Activated T-cell treated with anti-CD3 and anti-CD28 coated beads, Interleukin-2, amount 50 U/mL, for 4 hours (primary cell): ENCODE measurements at regions not wholly inside any gene's neighbourhood (a gene's known extent, or its start where the extent isn't known, plus 50 kb on each side); places are given as distances from the start of the nearest gene placed in this dataset.
"Not testable (repeated sequence)": the region's sequence is repeated elsewhere in the genome, so short reads cannot be mapped to it uniquely, and the experiment has no call there.

ENCODE experiments used
- ATAC-seq, 2 donors: fragments of 200-7000 bp; cut with Tn5 transposase; one replicate each; pipeline ENCODE4 v1.10.0; 2021
- DNase-seq: peaks from one replicate; pipeline ENCODE4 v3.0.0-alpha.2; 2020
- H3K27me3 Mint-ChIP-seq: one replicate; pipeline ENCODE4 v1.8.0; 2021; ENCODE audit warnings: low read depth, mixed read lengths
- H3K36me3 Mint-ChIP-seq: one replicate; pipeline ENCODE4 v1.8.0; 2022; ENCODE audit warnings: mixed read lengths; ENCODE audit not compliant: insufficient read depth
- H3K4me1 Mint-ChIP-seq: one replicate; pipeline ENCODE4 v1.8.0; 2021; ENCODE audit warnings: low read depth, mixed read lengths
- H3K4me3 Mint-ChIP-seq: one replicate; pipeline ENCODE4 v1.8.0; 2021; ENCODE audit warnings: mild to moderate bottlenecking, moderate library complexity, mixed read lengths
- H3K9me3 Mint-ChIP-seq: one replicate; pipeline ENCODE4 v1.8.0; 2021; ENCODE audit warnings: mixed read lengths

GRCh38 chr20:22836877-22837276 lies 198.2 kb upstream of the SSTR4 start:
- no peak for DNase-seq
- H3K4me1 Mint-ChIP-seq, result no peaks in the 10 kb centered on the region
- no peaks in the 10 kb centered on the region for H3K9me3 Mint-ChIP-seq
- H3K27me3 Mint-ChIP-seq, result no peaks in the 10 kb centered on the region
- H3K4me3 Mint-ChIP-seq, result no peak overlapping the region
- ATAC-seq, result no peak
- H3K36me3 Mint-ChIP-seq, result no peaks in the 10 kb centered on the region

GRCh38 chr20:22838001-22838400 lies 197.1 kb upstream of the SSTR4 start:
- no peaks in the 10 kb centered on the region for H3K27me3 Mint-ChIP-seq
- ATAC-seq (no peak), DNase-seq (no peak)
- no peaks in the 10 kb centered on the region for H3K4me1 Mint-ChIP-seq
- no peak overlapping the region for H3K4me3 Mint-ChIP-seq
- H3K9me3 Mint-ChIP-seq, result no peaks in the 10 kb centered on the region
- no peaks in the 10 kb centered on the region for H3K36me3 Mint-ChIP-seq

- Mint-ChIP-seq H3K36me3 (no peaks in the 10 kb centered on the region), H3K4me3 (no peak overlapping the region), H3K9me3 (no peaks in the 10 kb centered on the region), H3K27me3 (no peaks in the 10 kb centered on the region), H3K4me1 (no peaks in the 10 kb centered on the region)
- DNase-seq (no peak), ATAC-seq (no peak)
These were observed 193.3 kb upstream of the SSTR4 start for GRCh38 chr20:22841846-22842245.

- peaks cover 3% of the 10 kb centered on the region for H3K9me3 Mint-ChIP-seq
- H3K27me3 Mint-ChIP-seq, result no peaks in the 10 kb centered on the region
- H3K4me1 Mint-ChIP-seq, result no peaks in the 10 kb centered on the region
- ATAC-seq, result no peak
- DNase-seq, result no peak
- H3K4me3 Mint-ChIP-seq, result no peak overlapping the region
- H3K36me3 Mint-ChIP-seq, result no peaks in the 10 kb centered on the region
These were observed 192.3 kb upstream of the SSTR4 start for GRCh38 chr20:22842793-22843192.

- DNase-seq (no peak), ATAC-seq (no peak)
- Mint-ChIP-seq H3K36me3 (no peaks in the 10 kb centered on the region), H3K4me3 (no peak overlapping the region), H3K27me3 (no peaks in the 10 kb centered on the region), H3K9me3 (peaks cover 7% of the 10 kb centered on the region), H3K4me1 (no peaks in the 10 kb centered on the region)
These were observed 190.2 kb upstream of the SSTR4 start for GRCh38 chr20:22844959-22845358.

GRCh38 chr20:22846863-22847262 lies 188.2 kb upstream of the SSTR4 start:
- DNase-seq (no peak), ATAC-seq (no peak)
- Mint-ChIP-seq H3K36me3 (no peaks in the 10 kb centered on the region), H3K27me3 (peaks cover 3% of the 10 kb centered on the region), H3K4me1 (no peaks in the 10 kb centered on the region), H3K9me3 (peaks cover 7% of the 10 kb centered on the region), H3K4me3 (no peak overlapping the region)

GRCh38 chr20:22848364-22848763 lies 186.7 kb upstream of the SSTR4 start:
- no peak overlapping the region for H3K4me3 Mint-ChIP-seq
- DNase-seq (no peak), ATAC-seq (no peak)
- peaks cover 3% of the 10 kb centered on the region for H3K27me3 Mint-ChIP-seq
- no peaks in the 10 kb centered on the region for H3K4me1 Mint-ChIP-seq
- H3K36me3 Mint-ChIP-seq, result no peaks in the 10 kb centered on the region
- peaks cover 7% of the 10 kb centered on the region for H3K9me3 Mint-ChIP-seq

- not testable (repeated sequence) for H3K4me3 Mint-ChIP-seq, H3K27me3 Mint-ChIP-seq, H3K36me3 Mint-ChIP-seq, H3K4me1 Mint-ChIP-seq, H3K9me3 Mint-ChIP-seq, ATAC-seq, DNase-seq
These were observed 183.3 kb upstream of the SSTR4 start for GRCh38 chr20:22851679-22852346.

GRCh38 chr20:22861231-22861980 lies 173.7 kb upstream of the SSTR4 start:
- Mint-ChIP-seq H3K9me3 (peaks cover 5% of the 10 kb centered on the region), H3K4me1 (no peaks in the 10 kb centered on the region), H3K27me3 (no peaks in the 10 kb centered on the region), H3K36me3 (no peaks in the 10 kb centered on the region), H3K4me3 (no peak overlapping the region)
- DNase-seq (no peak), ATAC-seq (no peak)

- H3K27me3 Mint-ChIP-seq, result no peaks in the 10 kb centered on the region
- no peak for DNase-seq
- H3K4me1 Mint-ChIP-seq, result no peaks in the 10 kb centered on the region
- no peak for ATAC-seq
- no peaks in the 10 kb centered on the region for H3K36me3 Mint-ChIP-seq
- H3K9me3 Mint-ChIP-seq, result peaks cover 5% of the 10 kb centered on the region
- H3K4me3 Mint-ChIP-seq, result no peak overlapping the region
These were observed 173.1 kb upstream of the SSTR4 start for GRCh38 chr20:22861990-22862389.

- Mint-ChIP-seq H3K9me3 (peaks cover 10% of the 10 kb centered on the region), H3K27me3 (no peaks in the 10 kb centered on the region), H3K36me3 (no peaks in the 10 kb centered on the region), H3K4me3 (no peak overlapping the region), H3K4me1 (no peaks in the 10 kb centered on the region)
- ATAC-seq (no peak), DNase-seq (no peak)
These were observed 172.4 kb upstream of the SSTR4 start for GRCh38 chr20:22862671-22863230.

GRCh38 chr20:22863826-22864225 lies 171.3 kb upstream of the SSTR4 start:
- ATAC-seq (no peak), DNase-seq (no peak)
- H3K27me3 Mint-ChIP-seq, result no peaks in the 10 kb centered on the region
- no peaks in the 10 kb centered on the region for H3K4me1 Mint-ChIP-seq
- H3K36me3 Mint-ChIP-seq, result no peaks in the 10 kb centered on the region
- H3K9me3 Mint-ChIP-seq, result peaks cover 9% of the 10 kb centered on the region
- no peak overlapping the region for H3K4me3 Mint-ChIP-seq

- H3K9me3 Mint-ChIP-seq, result peaks cover 9% of the 10 kb centered on the region
- H3K4me3 Mint-ChIP-seq, result no peak overlapping the region
- ATAC-seq (no peak), DNase-seq (no peak)
- no peaks in the 10 kb centered on the region for H3K4me1 Mint-ChIP-seq
- no peaks in the 10 kb centered on the region for H3K27me3 Mint-ChIP-seq
- no peaks in the 10 kb centered on the region for H3K36me3 Mint-ChIP-seq
These were observed 168.2 kb upstream of the SSTR4 start for GRCh38 chr20:22866812-22867341.

- DNase-seq (no peak), ATAC-seq (no peak)
- peaks cover 6% of the 10 kb centered on the region for H3K9me3 Mint-ChIP-seq
- no peak overlapping the region for H3K4me3 Mint-ChIP-seq
- H3K27me3 Mint-ChIP-seq, result peaks cover 4% of the 10 kb centered on the region
- H3K4me1 Mint-ChIP-seq, result no peaks in the 10 kb centered on the region
- no peaks in the 10 kb centered on the region for H3K36me3 Mint-ChIP-seq
These were observed 156.9 kb upstream of the SSTR4 start for GRCh38 chr20:22878166-22878565.

- Mint-ChIP-seq H3K4me1 (no peaks in the 10 kb centered on the region), H3K36me3 (no peaks in the 10 kb centered on the region)
These were observed 154.8 kb upstream of the SSTR4 start for GRCh38 chr20:22880277-22880676.

More at GRCh38 chr20:22880277-22880676, 154.8 kb upstream of the SSTR4 start:
- H3K9me3 Mint-ChIP-seq, result peaks cover 11% of the 10 kb centered on the region
- ATAC-seq (no peak), DNase-seq (no peak)
- no peak overlapping the region for H3K4me3 Mint-ChIP-seq
- peaks cover 4% of the 10 kb centered on the region for H3K27me3 Mint-ChIP-seq
